ENCODE measurements at regions not wholly inside any gene's neighbourhood (a gene's known extent, or its start where the extent isn't known, plus 50 kb on each side); places are given as distances from the start of the nearest gene placed in this dataset.

GRCh38 chr7:142501434-142501833, 243.6 kb upstream of the PRSS58 start:
- TF ChIP-seq EZH2phosphoT487 (IDR thresholded peaks at IDR 0.05; ENCODE audit: unreplicated experiment): no peak
- no peak for TF ChIP-seq STAT1 (IDR thresholded peaks at IDR 0.05; ENCODE audit: unreplicated experiment)

Measured in GM23338 (cell line).